Uterus (tissue), 3 donors: ENCODE measurements at regions not wholly inside any gene's neighbourhood (a gene's known extent, or its start where the extent isn't known, plus 50 kb on each side); places are given as distances from the start of the nearest gene placed in this dataset.

Source experiments
- DNase-seq, 2 donors: peaks; one replicate each; pipeline ENCODE4 v3.0.0-alpha.2; 2019 to 2020
- H3K27ac ChIP-seq, 2 donors: fragments of 200-600 bp; sonication (generic); 1 replicate in 1 of 2; 2 replicates in 1 of 2; pipeline ENCODE4 v1.5.1; 2016 to 2018
- H3K27me3 ChIP-seq, 2 donors: fragments of 200-600 bp; sonication (generic); one replicate each; pipeline ENCODE4 v1.5.1; 2018 to 2019; ENCODE audit warnings: control low read depth in 1 of 2
- H3K36me3 ChIP-seq, 2 donors: fragments of 200-600 bp; sonication (generic); one replicate each; pipeline ENCODE4 v1.5.1; 2019; ENCODE audit warnings: control low read depth in 1 of 2
- H3K4me1 ChIP-seq, 2 donors: fragments of 200-600 bp; sonication (generic); one replicate each; pipeline ENCODE4 v1.5.1; 2018 to 2019; ENCODE audit warnings: control low read depth in 1 of 2
- H3K4me3 ChIP-seq, 2 donors: fragments of 200-600 bp; sonication (generic); 1 replicate in 1 of 2; 2 replicates in 1 of 2; pipeline ENCODE4 v1.5.1; 2018 to 2019; ENCODE audit warnings: mild to moderate bottlenecking in 1 of 2
- H3K9me3 ChIP-seq, 2 donors: fragments of 200-600 bp; sonication (generic); one replicate each; pipeline ENCODE4 v1.5.1; 2019; ENCODE audit warnings: control low read depth in 1 of 2
- CTCF ChIP-seq, 4 experiments: fragments of 200-600 bp in 2 of 4; fragments of 450-650 bp in 2 of 4; sonication (generic) in 2 of 4; IDR thresholded peaks; one replicate each; pipeline ENCODE4 v1.5.1; 2016 to 2019; ENCODE audit warnings: antibody characterized with exemption in 4 of 4, mild to moderate bottlenecking in 2 of 4, moderate library complexity in 1 of 4
- POLR2A ChIP-seq, 2 donors: fragments of 450-650 bp; IDR thresholded peaks; one replicate each; pipeline ENCODE4 v1.6.1; 2016; ENCODE audit warnings: antibody characterized with exemption in 2 of 2, mild to moderate bottlenecking in 1 of 2, moderate library complexity in 1 of 2
- intact Hi-C: fragments of 100-400 bp; cut with DNase I; formaldehyde crosslinking; loops from one replicate; pipeline ENCODE4 v1.15.1; 2023; ENCODE audit warnings: low total_unique reads
- donor health status: DM: yes; HTN: yes; CAD: no.

- Histone ChIP-seq H3K4me3 (no peak overlapping the region), H3K27me3 (no peaks in the 10 kb centered on the region), H3K27ac (no peak overlapping the region), H3K9me3 (no peaks in the 10 kb centered on the region), H3K4me1 (no peaks in the 10 kb centered on the region), H3K36me3 (no peaks in the 10 kb centered on the region)
- intact Hi-C loops: no loop called here
- no peak for DNase-seq
- no peak for TF ChIP-seq CTCF (IDR thresholded peaks at IDR 0.05)
- no peak for TF ChIP-seq POLR2A (IDR thresholded peaks at IDR 0.05)
Measured at GRCh38 chr3:8273479-8273878, 228.1 kb upstream of the LMCD1 start.

- DNase-seq: no peak
- intact Hi-C loops: no loop called here
- H3K4me3 ChIP-seq: no peak overlapping the region
- no peaks in the 10 kb centered on the region for H3K4me1 ChIP-seq
- H3K27me3 ChIP-seq: no peaks in the 10 kb centered on the region
- H3K36me3 ChIP-seq: no peaks in the 10 kb centered on the region
- no peak overlapping the region for H3K27ac ChIP-seq
- H3K9me3 ChIP-seq: no peaks in the 10 kb centered on the region
- TF ChIP-seq POLR2A (IDR thresholded peaks at IDR 0.05) (no peak), CTCF (IDR thresholded peaks at IDR 0.05) (no peak)
Measured at GRCh38 chr3:8276056-8276455, 225.6 kb upstream of the LMCD1 start.

DNA sequence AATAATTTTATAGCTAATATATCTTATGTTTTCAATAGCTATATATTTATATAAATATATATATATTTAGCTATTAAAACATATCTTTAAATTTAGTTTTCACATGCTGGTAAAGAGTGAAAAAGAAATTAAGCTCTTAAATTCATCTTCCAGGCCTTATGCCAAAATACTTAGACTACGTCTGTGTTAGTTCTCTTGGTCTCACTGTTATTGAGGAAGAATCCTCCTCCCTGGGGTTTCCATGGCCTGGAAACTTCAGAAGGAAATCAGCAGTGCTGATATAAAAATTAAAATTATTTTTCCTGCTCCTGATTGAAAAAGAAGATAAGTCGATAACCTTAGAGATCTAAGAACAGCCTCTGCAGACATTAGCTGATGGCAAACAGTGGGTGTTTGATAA lies 225.1 kb upstream of the LMCD1 start:
- Histone ChIP-seq H3K36me3 (no peaks in the 10 kb centered on the region), H3K27me3 (no peaks in the 10 kb centered on the region), H3K4me1 (no peaks in the 10 kb centered on the region), H3K4me3 (no peak overlapping the region), H3K9me3 (no peaks in the 10 kb centered on the region), H3K27ac (no peak overlapping the region)
- intact Hi-C loops: no loop called here
- DNase-seq: no peak
- TF ChIP-seq CTCF (IDR thresholded peaks at IDR 0.05) (no peak), POLR2A (IDR thresholded peaks at IDR 0.05) (no peak)

GRCh38 chr3:8278448-8278847 lies 223.2 kb upstream of the LMCD1 start:
- DNase-seq: no peak
- no peak overlapping the region for H3K4me3 ChIP-seq
- no peaks in the 10 kb centered on the region for H3K36me3 ChIP-seq
- H3K27me3 ChIP-seq: no peaks in the 10 kb centered on the region
- intact Hi-C loops: no loop called here
- H3K27ac ChIP-seq: no peak overlapping the region
- H3K4me1 ChIP-seq: no peaks in the 10 kb centered on the region
- no peaks in the 10 kb centered on the region for H3K9me3 ChIP-seq
- no peak for TF ChIP-seq CTCF (IDR thresholded peaks at IDR 0.05)
- TF ChIP-seq POLR2A (IDR thresholded peaks at IDR 0.05): no peak

DNA sequence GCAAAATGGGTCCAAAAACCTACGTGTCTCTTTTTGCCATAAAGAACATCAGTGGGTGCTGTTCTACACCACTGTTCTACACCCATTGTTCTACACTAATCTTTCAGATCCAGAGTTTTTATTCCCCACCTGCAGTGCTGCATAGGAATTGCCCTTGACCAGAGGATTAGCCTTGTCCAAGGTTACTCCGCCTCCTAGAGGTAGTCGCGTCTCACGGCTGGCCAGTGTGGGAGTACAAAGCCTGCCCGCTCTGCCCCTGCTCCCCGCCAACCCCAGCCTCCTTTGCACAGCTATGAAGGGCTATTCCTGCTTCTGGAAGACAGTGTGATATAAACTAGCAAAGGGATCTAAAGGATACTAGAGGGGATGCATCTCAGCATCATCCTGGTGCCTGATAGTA lies 222.1 kb upstream of the LMCD1 start:
- no peak for DNase-seq
- H3K4me1 ChIP-seq: no peaks in the 10 kb centered on the region
- intact Hi-C loops: no loop called here

More for the DNA sequence above, 222.1 kb upstream of the LMCD1 start:
- TF ChIP-seq POLR2A (IDR thresholded peaks at IDR 0.05): no peak
- no peak for TF ChIP-seq CTCF (IDR thresholded peaks at IDR 0.05)
- Histone ChIP-seq H3K36me3 (no peaks in the 10 kb centered on the region), H3K27ac (no peak overlapping the region), H3K4me3 (no peak overlapping the region), H3K27me3 (no peaks in the 10 kb centered on the region), H3K9me3 (no peaks in the 10 kb centered on the region)
